Uterus (tissue), 2 donors: ENCODE measurements at regions not wholly inside any gene's neighbourhood (a gene's known extent, or its start where the extent isn't known, plus 50 kb on each side); places are given as distances from the start of the nearest gene placed in this dataset.

Experiments
- CTCF ChIP-seq, 4 experiments: fragments of 200-600 bp in 2 of 4; fragments of 450-650 bp in 2 of 4; sonication (generic) in 2 of 4; IDR thresholded peaks; one replicate each; pipeline ENCODE4 v1.5.1; 2016 to 2019; ENCODE audit warnings: antibody characterized with exemption in 4 of 4, mild to moderate bottlenecking in 2 of 4, moderate library complexity in 1 of 4
- POLR2A ChIP-seq, 2 donors: fragments of 450-650 bp; IDR thresholded peaks; one replicate each; pipeline ENCODE4 v1.6.1; 2016; ENCODE audit warnings: antibody characterized with exemption in 2 of 2, mild to moderate bottlenecking in 1 of 2, moderate library complexity in 1 of 2

GRCh38 chr5:107320376-107320775 lies 350.4 kb downstream of the EFNA5 start:
- no peak for TF ChIP-seq CTCF (IDR thresholded peaks at IDR 0.05)
- no peak for TF ChIP-seq POLR2A (IDR thresholded peaks at IDR 0.05)
